ENCODE measurements at regions not wholly inside any gene's neighbourhood (a gene's known extent, or its start where the extent isn't known, plus 50 kb on each side); places are given as distances from the start of the nearest gene placed in this dataset.

DNA sequence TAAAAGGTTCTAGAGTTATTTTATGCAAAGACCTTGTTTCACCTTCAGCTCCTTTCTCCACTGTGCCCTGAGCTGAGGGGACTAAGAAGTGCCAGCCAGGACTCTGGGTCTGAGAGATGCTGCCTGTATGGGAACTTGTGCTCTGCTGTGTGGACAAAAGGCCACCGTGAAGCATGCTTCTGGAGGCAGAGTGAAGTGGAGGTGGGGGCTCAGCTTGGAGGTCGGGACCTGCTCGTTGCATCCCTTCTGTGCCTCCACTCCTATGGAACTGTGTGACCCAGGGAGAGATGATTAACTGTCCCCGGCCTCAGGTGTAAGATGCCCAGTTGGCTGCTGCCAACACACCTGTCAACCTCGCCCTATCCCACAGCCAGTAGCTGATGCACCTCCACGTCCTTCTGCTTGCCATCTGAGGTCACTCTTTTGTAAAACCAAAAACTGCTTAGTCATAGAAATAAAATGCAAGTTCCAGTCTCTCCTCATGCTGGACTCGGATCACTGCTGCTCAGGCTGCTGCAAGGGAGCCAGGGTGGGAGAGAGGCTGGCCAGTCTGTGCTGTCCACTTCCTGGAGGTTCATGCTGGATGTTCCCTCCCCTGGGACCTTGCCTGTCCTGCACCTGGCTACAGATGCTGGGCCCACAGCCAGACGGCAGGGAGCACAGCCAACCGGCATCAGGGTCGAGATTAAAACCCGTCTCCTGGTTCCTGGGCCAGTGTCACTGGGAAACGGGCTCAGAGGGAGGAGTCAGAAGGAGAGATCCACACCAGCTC lies 113.2 kb downstream of the ACKR3 start:
- no peak overlapping the region for H3K27ac ChIP-seq (ENCODE audit: low read length)
- DNase-seq = no peak

DNA sequence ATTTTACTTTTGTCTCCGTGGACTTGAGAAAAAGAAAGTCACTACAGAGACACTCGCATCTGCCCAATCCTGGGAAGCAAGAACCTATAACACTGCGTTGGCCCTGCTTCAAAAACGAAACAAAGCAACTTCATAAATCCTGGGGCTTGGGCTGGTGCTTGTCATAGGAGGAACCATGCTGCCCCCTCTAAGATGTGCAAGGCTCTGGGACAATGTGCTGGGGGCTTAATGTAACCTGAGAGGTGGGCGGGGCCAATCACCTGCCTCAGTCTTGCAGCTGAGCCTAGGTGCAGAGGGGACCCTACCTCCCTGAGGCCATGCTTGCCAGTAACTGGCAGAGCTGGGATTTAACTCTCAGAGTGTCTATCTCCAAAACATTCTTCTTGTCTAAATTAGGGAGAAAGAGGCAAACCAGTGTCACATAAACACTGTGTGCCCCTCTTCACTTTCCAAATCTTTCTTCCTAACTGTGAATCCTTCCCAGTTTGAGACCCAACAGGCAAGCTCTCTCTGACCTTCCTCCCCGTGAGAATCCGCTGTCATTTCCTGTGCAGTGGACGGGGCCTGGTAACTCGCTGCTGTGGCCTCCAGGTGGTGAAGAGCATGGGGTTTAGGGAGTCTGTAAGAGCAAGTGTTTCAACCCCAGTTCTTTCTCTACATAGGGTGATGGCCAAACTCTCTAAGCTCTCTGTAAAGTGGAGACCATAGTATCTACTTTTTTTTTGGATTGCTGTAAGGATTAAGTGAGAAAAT lies 115.1 kb downstream of the ACKR3 start:
- H3K27me3 ChIP-seq (replicated peaks; ENCODE audit: insufficient read depth, low read length) = no peaks in the 10 kb centered on the region
- H3F3A ChIP-seq (ENCODE audit: insufficient read depth, low read length) = no peaks in the 10 kb centered on the region
- H3K4me3 ChIP-seq (ENCODE audit: low read length) = peak overlapping the region; percentile 41
- H2AFZ ChIP-seq (ENCODE audit: low read length) = no peak overlapping the region
- no peaks in the 10 kb centered on the region for H4K20me1 ChIP-seq (ENCODE audit: insufficient read depth, low read length)
- no peak overlapping the region for H3K9ac ChIP-seq (ENCODE audit: low read length)
- DNase-seq = peak; percentile 12
- no peaks in the 10 kb centered on the region for H3K4me1 ChIP-seq (ENCODE audit: low read length)
- no peak overlapping the region for H3K27ac ChIP-seq (ENCODE audit: low read length)
- no peaks in the 10 kb centered on the region for H3K79me2 ChIP-seq (ENCODE audit: low read length)
- H3K9me2 ChIP-seq (replicated peaks; ENCODE audit: insufficient read depth, low read length) = no peaks in the 10 kb centered on the region
- no peaks in the 10 kb centered on the region for H3K36me3 ChIP-seq (replicated peaks; ENCODE audit: insufficient read depth, low read length)
- TF ChIP-seq EZH2 (optimal IDR thresholded peaks at IDR 0.05; ENCODE audit: low read depth, low read length) (no peak), EZH2phosphoT487 (IDR thresholded peaks at IDR 0.05; ENCODE audit: low read length) (no peak), CTCF (IDR thresholded peaks at IDR 0.05; ENCODE audit: low read length) (no peak)
- peak overlapping the region; percentile 50 for H3K4me2 ChIP-seq (ENCODE audit: low read depth, low read length)
- H3K9me3 ChIP-seq (replicated peaks; ENCODE audit: insufficient read depth, low read length) = no peaks in the 10 kb centered on the region

More for the DNA sequence above, 113.2 kb downstream of the ACKR3 start:
- TF ChIP-seq EZH2 (optimal IDR thresholded peaks at IDR 0.05; ENCODE audit: low read depth, low read length) = no peak
- TF ChIP-seq EZH2phosphoT487 (IDR thresholded peaks at IDR 0.05; ENCODE audit: low read length) = no peak
- TF ChIP-seq CTCF (IDR thresholded peaks at IDR 0.05; ENCODE audit: low read length) = no peak
- Histone ChIP-seq H3K9me2 (replicated peaks; ENCODE audit: insufficient read depth, low read length) (no peaks in the 10 kb centered on the region), H2AFZ (ENCODE audit: low read length) (no peak overlapping the region), H3F3A (ENCODE audit: insufficient read depth, low read length) (no peaks in the 10 kb centered on the region), H3K4me1 (ENCODE audit: low read length) (no peaks in the 10 kb centered on the region), H3K27me3 (replicated peaks; ENCODE audit: insufficient read depth, low read length) (no peaks in the 10 kb centered on the region), H3K79me2 (ENCODE audit: low read length) (no peaks in the 10 kb centered on the region), H3K9me3 (replicated peaks; ENCODE audit: insufficient read depth, low read length) (no peaks in the 10 kb centered on the region), H3K9ac (ENCODE audit: low read length) (no peak overlapping the region), H3K36me3 (replicated peaks; ENCODE audit: insufficient read depth, low read length) (no peaks in the 10 kb centered on the region), H3K4me3 (ENCODE audit: low read length) (no peak overlapping the region), H4K20me1 (ENCODE audit: insufficient read depth, low read length) (no peaks in the 10 kb centered on the region), H3K4me2 (ENCODE audit: low read depth, low read length) (no peak overlapping the region)

DNA sequence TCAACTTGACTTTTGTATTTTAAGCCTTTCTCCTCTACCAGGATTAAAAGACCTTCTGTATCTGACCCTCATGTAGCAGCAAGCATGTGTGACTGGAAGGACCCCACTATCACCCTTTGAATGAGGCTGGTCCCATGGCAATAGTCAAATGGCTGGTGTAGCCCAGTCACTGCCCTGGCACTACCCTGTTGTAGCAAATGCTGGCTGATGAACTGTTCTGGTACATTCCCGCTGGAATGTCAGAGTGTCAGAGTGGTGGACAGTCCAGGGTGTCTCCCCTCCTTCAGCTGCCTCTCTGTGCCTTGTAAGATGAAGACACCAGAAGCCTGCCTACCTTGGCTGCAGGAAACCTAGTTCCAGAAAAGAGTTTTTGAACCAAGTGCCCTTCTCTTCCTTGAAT lies 115.7 kb downstream of the ACKR3 start:
- H3K4me2 ChIP-seq (ENCODE audit: low read depth, low read length) = no peak overlapping the region
- H3K4me1 ChIP-seq (ENCODE audit: low read length) = no peaks in the 10 kb centered on the region
- no peak overlapping the region for H3K27ac ChIP-seq (ENCODE audit: low read length)
- no peaks in the 10 kb centered on the region for H3K27me3 ChIP-seq (replicated peaks; ENCODE audit: insufficient read depth, low read length)
- H4K20me1 ChIP-seq (ENCODE audit: insufficient read depth, low read length) = no peaks in the 10 kb centered on the region
- H3K36me3 ChIP-seq (replicated peaks; ENCODE audit: insufficient read depth, low read length) = no peaks in the 10 kb centered on the region
- no peak for TF ChIP-seq CTCF (IDR thresholded peaks at IDR 0.05; ENCODE audit: low read length)
- TF ChIP-seq EZH2phosphoT487 (IDR thresholded peaks at IDR 0.05; ENCODE audit: low read length) = no peak
- TF ChIP-seq EZH2 (optimal IDR thresholded peaks at IDR 0.05; ENCODE audit: low read depth, low read length) = no peak
- H3F3A ChIP-seq (ENCODE audit: insufficient read depth, low read length) = no peaks in the 10 kb centered on the region
- no peak overlapping the region for H2AFZ ChIP-seq (ENCODE audit: low read length)
- no peaks in the 10 kb centered on the region for H3K9me3 ChIP-seq (replicated peaks; ENCODE audit: insufficient read depth, low read length)
- H3K9ac ChIP-seq (ENCODE audit: low read length) = no peak overlapping the region
- H3K79me2 ChIP-seq (ENCODE audit: low read length) = no peaks in the 10 kb centered on the region
- DNase-seq = no peak
- no peaks in the 10 kb centered on the region for H3K9me2 ChIP-seq (replicated peaks; ENCODE audit: insufficient read depth, low read length)
- H3K4me3 ChIP-seq (ENCODE audit: low read length) = no peak overlapping the region
